Testis (tissue), 2 donors: ENCODE measurements at regions not wholly inside any gene's neighbourhood (a gene's known extent, or its start where the extent isn't known, plus 50 kb on each side); places are given as distances from the start of the nearest gene placed in this dataset.

Experiments
- POLR2A ChIP-seq: fragments of 450-650 bp; IDR thresholded peaks from one replicate; pipeline ENCODE4 v1.6.1; 2017; ENCODE audit warnings: antibody characterized with exemption, mild to moderate bottlenecking, moderate library complexity
- TF ChIP-seq, protein P1 (sequence below), 3 experiments: fragments of 450-650 bp in 2 of 3; fragments of 200-600 bp in 1 of 3; sonication (generic) in 1 of 3; IDR thresholded peaks; one replicate each; pipeline ENCODE4 v1.5.1; 2016 to 2019; ENCODE audit warnings: antibody characterized with exemption in 3 of 3, mild to moderate bottlenecking in 2 of 3, moderate library complexity in 1 of 3

DNA sequence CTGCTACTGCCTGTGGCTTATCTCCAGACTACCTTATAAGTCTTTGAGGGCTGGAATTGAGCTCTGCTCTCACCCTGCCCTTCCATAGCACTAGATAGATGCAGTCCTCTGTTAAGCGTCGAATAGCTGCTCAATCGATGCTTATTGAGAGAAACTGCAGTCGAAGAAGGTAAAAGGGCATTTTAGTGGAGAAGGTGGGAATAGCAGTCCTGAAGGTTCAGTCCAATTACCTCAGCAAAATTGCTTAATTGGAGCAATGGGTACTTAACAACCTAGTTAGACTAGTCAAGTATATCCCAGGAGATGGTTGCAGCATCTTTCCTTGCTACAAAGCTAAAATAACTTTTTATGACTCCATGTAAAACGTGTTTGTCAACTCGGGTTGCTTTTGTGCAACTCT is 66.8 kb upstream of the NT5E start:
- no peak for TF ChIP-seq POLR2A
- TF ChIP-seq, protein P1, sequence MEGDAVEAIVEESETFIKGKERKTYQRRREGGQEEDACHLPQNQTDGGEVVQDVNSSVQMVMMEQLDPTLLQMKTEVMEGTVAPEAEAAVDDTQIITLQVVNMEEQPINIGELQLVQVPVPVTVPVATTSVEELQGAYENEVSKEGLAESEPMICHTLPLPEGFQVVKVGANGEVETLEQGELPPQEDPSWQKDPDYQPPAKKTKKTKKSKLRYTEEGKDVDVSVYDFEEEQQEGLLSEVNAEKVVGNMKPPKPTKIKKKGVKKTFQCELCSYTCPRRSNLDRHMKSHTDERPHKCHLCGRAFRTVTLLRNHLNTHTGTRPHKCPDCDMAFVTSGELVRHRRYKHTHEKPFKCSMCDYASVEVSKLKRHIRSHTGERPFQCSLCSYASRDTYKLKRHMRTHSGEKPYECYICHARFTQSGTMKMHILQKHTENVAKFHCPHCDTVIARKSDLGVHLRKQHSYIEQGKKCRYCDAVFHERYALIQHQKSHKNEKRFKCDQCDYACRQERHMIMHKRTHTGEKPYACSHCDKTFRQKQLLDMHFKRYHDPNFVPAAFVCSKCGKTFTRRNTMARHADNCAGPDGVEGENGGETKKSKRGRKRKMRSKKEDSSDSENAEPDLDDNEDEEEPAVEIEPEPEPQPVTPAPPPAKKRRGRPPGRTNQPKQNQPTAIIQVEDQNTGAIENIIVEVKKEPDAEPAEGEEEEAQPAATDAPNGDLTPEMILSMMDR (IDR thresholded peaks at IDR 0.05) = no peak
